ENCODE measurements at regions not wholly inside any gene's neighbourhood (a gene's known extent, or its start where the extent isn't known, plus 50 kb on each side); places are given as distances from the start of the nearest gene placed in this dataset.

- H3K27ac ChIP-seq: no peak overlapping the region
These were observed 762.5 kb upstream of the TPTE start for GRCh38 chr21:9758888-9759287.

DNA sequence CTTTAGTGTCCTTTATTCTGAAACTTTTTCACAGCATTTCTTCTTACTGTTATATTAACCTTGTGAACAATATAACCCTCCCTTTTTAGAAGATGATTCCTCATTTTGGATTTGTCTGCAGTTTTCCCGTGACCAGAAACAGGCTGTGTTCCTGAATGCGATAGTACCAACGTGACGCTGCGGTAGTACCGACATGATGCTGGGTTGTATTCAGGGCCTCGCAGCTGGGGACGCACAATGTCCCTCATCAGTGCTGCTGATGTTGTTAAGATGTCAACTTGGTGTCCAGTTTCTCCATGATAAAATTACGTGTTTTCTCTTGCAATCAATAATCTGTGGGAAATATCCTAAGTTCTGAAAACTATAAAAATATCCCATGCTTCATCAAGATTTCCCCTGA lies 761.4 kb upstream of the TPTE start:
- TF ChIP-seq, protein P1, sequence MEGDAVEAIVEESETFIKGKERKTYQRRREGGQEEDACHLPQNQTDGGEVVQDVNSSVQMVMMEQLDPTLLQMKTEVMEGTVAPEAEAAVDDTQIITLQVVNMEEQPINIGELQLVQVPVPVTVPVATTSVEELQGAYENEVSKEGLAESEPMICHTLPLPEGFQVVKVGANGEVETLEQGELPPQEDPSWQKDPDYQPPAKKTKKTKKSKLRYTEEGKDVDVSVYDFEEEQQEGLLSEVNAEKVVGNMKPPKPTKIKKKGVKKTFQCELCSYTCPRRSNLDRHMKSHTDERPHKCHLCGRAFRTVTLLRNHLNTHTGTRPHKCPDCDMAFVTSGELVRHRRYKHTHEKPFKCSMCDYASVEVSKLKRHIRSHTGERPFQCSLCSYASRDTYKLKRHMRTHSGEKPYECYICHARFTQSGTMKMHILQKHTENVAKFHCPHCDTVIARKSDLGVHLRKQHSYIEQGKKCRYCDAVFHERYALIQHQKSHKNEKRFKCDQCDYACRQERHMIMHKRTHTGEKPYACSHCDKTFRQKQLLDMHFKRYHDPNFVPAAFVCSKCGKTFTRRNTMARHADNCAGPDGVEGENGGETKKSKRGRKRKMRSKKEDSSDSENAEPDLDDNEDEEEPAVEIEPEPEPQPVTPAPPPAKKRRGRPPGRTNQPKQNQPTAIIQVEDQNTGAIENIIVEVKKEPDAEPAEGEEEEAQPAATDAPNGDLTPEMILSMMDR (IDR thresholded peaks at IDR 0.05 in 8 of 11, conservative IDR thresholded peaks at IDR 0.05 in 3 of 11): no peak
- TF ChIP-seq POLR2A (IDR thresholded peaks at IDR 0.05): no peak
- TF ChIP-seq POLR2AphosphoS5 (IDR thresholded peaks at IDR 0.05): no peak
- Histone ChIP-seq H3K27ac (no peak overlapping the region), H3K4me3 (no peak overlapping the region), H3K9me3 (peaks cover 0 to 88% (median 69%) of the 10 kb centered on the region in 8 donors), H3K4me1 (no peaks in the 10 kb centered on the region), H3K27me3 (replicated peaks in 1 of 7) (no peaks in the 10 kb centered on the region), H3K36me3 (no peaks in the 10 kb centered on the region)
- WGBS, 5 donors: 72 to 86% (median 79%) methylated on average over 9 of the region's 9 CpGs
- intact Hi-C loops (cut with DNase I; ENCODE audit: low total_unique reads): no loop called here
- no peak for DNase-seq

More at GRCh38 chr21:9758888-9759287, 762.5 kb upstream of the TPTE start:
- no peak for TF ChIP-seq POLR2A (IDR thresholded peaks at IDR 0.05)
- TF ChIP-seq, protein P1 (IDR thresholded peaks at IDR 0.05 in 8 of 11, conservative IDR thresholded peaks at IDR 0.05 in 3 of 11): no peak
- TF ChIP-seq POLR2AphosphoS5 (IDR thresholded peaks at IDR 0.05): no peak
- no peak for DNase-seq
- intact Hi-C loops (cut with DNase I; ENCODE audit: low total_unique reads): no loop called here
- Histone ChIP-seq H3K9me3 (peaks cover 0 to 90% (median 70%) of the 10 kb centered on the region in 8 donors), H3K4me3 (no peak overlapping the region), H3K36me3 (no peaks in the 10 kb centered on the region), H3K27me3 (replicated peaks in 1 of 7) (no peaks in the 10 kb centered on the region), H3K4me1 (no peaks in the 10 kb centered on the region)
- WGBS, 5 donors: 58 to 81% (median 60%) methylated on average over 6 of the region's 6 CpGs

DNA sequence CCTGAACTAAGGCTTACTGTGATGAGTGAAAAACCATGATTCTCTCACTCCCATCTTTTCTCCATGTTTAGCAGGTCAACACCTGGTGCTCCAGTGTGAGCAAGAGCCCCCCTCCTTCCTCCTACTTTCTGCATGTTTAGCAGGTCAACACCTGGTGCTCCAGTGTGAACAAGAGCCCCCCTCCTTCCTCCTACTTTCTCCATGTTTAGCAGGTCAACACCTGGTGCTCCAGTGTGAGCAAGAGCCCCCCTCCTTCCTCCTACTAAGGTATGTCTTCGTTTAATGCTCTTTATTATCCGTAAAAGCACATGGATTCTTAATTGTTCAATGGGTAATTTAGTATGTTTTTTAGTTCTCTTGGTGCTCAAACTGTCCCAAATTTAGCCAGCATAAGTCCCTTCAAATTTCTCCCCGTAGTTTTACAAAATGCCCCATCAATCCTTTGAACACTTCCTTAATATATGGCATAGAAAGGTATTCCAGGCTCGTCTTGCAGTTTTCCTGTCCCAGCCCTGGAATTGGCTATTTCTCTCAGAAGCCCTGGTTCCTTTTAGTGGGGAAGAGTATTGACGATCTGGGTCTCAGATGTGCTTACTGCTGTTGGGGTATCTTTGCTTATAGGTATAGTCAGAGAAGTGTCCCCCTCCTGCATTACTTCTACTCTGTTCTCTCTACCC lies 760.8 kb upstream of the TPTE start:
- Histone ChIP-seq H3K36me3 (no peaks in the 10 kb centered on the region), H3K27ac (no peak overlapping the region), H3K9me3 (peaks cover 0 to 86% (median 65%) of the 10 kb centered on the region in 8 donors), H3K4me3 (no peak overlapping the region), H3K4me1 (no peaks in the 10 kb centered on the region), H3K27me3 (replicated peaks in 1 of 7) (no peaks in the 10 kb centered on the region)
- 54 to 68% (median 58%) methylated on average over 5 of the region's 5 CpGs for WGBS, 5 donors
- TF ChIP-seq POLR2A (IDR thresholded peaks at IDR 0.05) (no peak), POLR2AphosphoS5 (IDR thresholded peaks at IDR 0.05) (no peak)
- TF ChIP-seq, protein P1 (IDR thresholded peaks at IDR 0.05 in 8 of 11, conservative IDR thresholded peaks at IDR 0.05 in 3 of 11): no peak
- no peak for DNase-seq
- intact Hi-C loops (cut with DNase I; ENCODE audit: low total_unique reads): no loop called here

GRCh38 chr21:9763306-9763705 lies 758.1 kb upstream of the TPTE start:
- H3K4me3 ChIP-seq: no peak overlapping the region
- intact Hi-C loops (cut with DNase I; ENCODE audit: low total_unique reads): no loop called here
- WGBS, 5 donors: 65 to 72% (median 67%) methylated on average over 3 of the region's 3 CpGs
- peaks cover 0 to 84% (median 67%) of the 10 kb centered on the region in 8 donors for H3K9me3 ChIP-seq
- DNase-seq: no peak
- no peak overlapping the region for H3K27ac ChIP-seq
- no peaks in the 10 kb centered on the region for H3K4me1 ChIP-seq
- TF ChIP-seq POLR2A (IDR thresholded peaks at IDR 0.05): no peak
- TF ChIP-seq, protein P1 (IDR thresholded peaks at IDR 0.05 in 8 of 11, conservative IDR thresholded peaks at IDR 0.05 in 3 of 11): no peak
- TF ChIP-seq POLR2AphosphoS5 (IDR thresholded peaks at IDR 0.05): no peak
- H3K36me3 ChIP-seq: no peaks in the 10 kb centered on the region
- H3K27me3 ChIP-seq (replicated peaks in 1 of 7): no peaks in the 10 kb centered on the region
